ENCODE measurements at regions not wholly inside any gene's neighbourhood (a gene's known extent, or its start where the extent isn't known, plus 50 kb on each side); places are given as distances from the start of the nearest gene placed in this dataset.

DNA sequence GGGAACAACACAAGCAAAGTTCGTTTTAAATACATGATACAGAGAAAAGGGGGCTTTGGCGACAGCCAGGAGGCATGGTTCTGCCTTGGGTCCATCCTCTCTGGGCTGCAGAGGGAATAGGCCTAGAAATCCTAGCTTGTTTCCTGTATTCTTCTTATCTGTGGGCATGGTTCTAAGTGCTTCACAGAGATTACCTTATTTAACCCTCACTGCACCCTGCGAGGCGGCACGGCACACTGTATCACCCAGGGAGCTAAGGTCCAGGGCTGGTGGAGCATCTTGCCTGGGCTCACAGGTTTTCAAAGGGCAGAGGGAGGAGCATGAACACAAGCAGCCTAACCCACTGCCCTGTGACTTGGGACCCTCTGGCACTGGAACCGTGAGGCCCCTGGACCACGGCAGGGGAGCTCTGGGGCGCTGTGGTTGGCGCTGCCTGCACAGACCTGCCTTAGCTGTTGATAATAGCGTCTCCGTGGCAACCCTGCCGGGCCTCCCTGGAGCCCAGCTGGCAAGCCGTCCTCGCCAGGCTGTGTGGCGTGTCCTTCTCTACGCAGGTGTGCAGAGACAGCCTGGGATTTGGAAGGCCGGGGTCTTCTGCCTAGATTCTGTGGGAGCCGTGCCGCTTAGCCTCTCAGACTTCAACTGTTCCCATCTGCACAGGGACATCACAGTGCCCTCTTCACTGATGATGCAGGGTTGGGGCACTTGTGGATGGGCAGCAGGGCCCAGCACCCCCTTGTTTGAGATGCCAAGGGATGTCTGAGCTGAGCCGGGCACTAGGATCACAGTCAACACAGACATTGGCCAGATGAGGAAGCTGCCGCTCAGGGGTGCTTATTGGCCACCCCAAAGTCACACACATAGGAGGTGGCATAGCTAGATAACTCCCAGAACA, 154.6 kb upstream of the TLE3 start:
- no peak for DNase-seq (ENCODE audit: extremely low read depth, low read depth)
- TF ChIP-seq, protein P1, sequence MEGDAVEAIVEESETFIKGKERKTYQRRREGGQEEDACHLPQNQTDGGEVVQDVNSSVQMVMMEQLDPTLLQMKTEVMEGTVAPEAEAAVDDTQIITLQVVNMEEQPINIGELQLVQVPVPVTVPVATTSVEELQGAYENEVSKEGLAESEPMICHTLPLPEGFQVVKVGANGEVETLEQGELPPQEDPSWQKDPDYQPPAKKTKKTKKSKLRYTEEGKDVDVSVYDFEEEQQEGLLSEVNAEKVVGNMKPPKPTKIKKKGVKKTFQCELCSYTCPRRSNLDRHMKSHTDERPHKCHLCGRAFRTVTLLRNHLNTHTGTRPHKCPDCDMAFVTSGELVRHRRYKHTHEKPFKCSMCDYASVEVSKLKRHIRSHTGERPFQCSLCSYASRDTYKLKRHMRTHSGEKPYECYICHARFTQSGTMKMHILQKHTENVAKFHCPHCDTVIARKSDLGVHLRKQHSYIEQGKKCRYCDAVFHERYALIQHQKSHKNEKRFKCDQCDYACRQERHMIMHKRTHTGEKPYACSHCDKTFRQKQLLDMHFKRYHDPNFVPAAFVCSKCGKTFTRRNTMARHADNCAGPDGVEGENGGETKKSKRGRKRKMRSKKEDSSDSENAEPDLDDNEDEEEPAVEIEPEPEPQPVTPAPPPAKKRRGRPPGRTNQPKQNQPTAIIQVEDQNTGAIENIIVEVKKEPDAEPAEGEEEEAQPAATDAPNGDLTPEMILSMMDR (IDR thresholded peaks at IDR 0.05; ENCODE audit: low read depth, low read length, missing control alignments) = no peak
- no peak overlapping the region for H3K4me3 ChIP-seq (replicated peaks; ENCODE audit: low read depth, low read length)

DNA sequence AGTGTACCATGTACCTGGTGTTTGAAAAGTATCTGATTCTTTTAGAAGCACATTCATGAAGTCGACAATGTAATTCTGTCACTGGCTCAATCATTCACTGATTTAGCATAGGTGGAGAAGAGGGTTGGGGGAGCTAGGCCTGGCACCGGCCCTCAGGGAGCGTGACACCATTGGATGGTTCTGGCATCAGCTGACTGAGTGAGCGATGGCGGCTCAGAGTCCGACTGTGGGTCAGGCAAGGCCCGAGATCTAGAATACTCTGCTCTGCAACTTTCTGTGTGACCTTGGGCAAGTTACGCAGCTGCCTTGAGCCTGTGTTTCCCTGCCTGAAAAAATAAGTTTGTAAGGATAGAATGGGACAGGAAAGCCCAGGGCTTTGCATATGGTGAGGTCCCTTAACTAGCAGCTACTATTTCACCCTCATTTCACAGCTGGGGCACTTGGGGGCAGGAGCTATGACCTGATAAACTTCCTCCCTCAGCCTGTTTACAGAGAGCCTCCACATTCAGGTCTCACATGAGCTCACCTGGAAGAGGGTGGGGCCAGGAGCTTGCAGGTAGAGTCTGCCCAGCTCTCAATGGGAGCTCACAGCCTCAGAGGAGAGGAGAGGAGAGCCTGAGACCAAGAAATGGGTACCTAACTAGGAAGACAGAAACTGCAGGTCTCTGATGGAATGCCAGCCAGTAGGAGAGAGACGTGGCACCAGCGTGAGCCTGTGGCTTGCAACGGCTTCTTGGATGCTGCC, 153.7 kb upstream of the TLE3 start:
- no peak overlapping the region for H3K4me3 ChIP-seq (replicated peaks; ENCODE audit: low read depth, low read length)
- DNase-seq (ENCODE audit: extremely low read depth, low read depth) = no peak
- TF ChIP-seq, protein P1 (IDR thresholded peaks at IDR 0.05; ENCODE audit: low read depth, low read length, missing control alignments) = no peak

DNA sequence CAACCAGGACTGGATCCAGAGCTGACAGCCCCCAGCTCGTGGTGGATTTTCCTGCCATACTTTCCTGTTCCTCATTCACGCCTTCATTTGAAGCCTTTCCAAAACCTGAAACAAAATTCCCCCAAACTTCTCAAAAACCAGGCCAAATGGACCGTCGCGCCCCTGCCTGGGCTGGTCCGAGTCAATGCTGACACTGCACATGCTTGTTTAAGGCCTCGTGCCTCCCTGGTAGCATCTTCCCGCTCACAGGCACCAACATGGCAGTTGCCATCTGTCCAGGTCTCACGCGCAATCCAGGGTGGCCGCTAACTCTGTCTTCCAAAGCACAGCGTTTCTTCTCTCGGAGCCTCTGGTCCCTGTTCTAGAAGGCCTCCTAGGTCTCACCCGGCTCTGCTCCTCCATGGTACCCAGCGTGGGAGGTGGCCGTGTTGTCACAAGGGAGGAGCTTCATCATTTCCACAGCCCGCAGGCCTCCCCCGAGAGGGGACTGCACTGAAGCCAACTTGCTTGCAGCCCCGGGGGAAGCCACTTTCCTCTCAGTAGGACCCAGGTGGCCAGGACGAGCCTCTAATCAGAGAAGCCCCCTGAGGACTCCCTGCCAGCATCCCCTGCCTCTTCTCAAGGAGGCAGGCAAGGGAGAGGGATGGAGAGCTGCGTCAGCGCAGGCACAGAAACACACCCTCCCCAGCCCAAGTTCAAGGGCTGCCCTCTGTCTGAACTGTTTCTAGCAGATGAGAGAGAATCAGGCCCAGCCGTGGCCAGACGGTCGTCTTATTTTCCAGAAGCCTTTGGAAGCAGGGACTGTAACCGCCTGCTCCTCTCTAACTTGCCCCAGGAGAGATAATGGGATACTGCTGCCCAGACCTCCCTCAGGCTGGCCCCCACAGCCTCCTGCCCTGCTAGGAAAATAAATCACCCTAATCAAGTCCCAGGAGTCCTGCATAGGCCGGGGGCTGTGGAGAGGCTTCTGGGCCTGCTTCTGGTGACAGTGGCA, 152.8 kb upstream of the TLE3 start:
- no peak for DNase-seq (ENCODE audit: extremely low read depth, low read depth)
- TF ChIP-seq, protein P1 (IDR thresholded peaks at IDR 0.05; ENCODE audit: low read depth, low read length, missing control alignments) = no peak
- H3K4me3 ChIP-seq (replicated peaks; ENCODE audit: low read depth, low read length) = no peak overlapping the region

DNA sequence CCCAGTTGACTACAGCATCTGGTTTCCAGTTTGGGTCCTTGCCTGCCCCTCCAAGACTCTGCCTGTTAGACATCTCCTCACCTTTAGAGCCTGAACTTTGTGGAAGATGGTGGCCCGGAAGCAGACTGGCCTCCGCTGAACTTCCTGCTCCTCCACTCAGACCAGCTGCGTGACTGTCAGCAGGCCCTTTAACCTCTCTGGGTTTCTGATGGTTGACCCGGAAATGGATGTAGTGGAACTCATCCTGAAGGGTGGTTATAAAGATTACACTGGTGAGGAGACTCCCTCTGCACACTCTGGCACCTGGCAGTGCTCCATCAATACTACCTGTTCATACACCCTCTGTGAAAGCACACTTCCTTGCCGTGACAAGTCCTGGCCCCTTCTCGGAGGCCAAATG, 151.9 kb upstream of the TLE3 start:
- TF ChIP-seq, protein P1 (IDR thresholded peaks at IDR 0.05; ENCODE audit: low read depth, low read length, missing control alignments) = no peak
- DNase-seq (ENCODE audit: extremely low read depth, low read depth) = no peak
- H3K4me3 ChIP-seq (replicated peaks; ENCODE audit: low read depth, low read length) = no peak overlapping the region

DNA sequence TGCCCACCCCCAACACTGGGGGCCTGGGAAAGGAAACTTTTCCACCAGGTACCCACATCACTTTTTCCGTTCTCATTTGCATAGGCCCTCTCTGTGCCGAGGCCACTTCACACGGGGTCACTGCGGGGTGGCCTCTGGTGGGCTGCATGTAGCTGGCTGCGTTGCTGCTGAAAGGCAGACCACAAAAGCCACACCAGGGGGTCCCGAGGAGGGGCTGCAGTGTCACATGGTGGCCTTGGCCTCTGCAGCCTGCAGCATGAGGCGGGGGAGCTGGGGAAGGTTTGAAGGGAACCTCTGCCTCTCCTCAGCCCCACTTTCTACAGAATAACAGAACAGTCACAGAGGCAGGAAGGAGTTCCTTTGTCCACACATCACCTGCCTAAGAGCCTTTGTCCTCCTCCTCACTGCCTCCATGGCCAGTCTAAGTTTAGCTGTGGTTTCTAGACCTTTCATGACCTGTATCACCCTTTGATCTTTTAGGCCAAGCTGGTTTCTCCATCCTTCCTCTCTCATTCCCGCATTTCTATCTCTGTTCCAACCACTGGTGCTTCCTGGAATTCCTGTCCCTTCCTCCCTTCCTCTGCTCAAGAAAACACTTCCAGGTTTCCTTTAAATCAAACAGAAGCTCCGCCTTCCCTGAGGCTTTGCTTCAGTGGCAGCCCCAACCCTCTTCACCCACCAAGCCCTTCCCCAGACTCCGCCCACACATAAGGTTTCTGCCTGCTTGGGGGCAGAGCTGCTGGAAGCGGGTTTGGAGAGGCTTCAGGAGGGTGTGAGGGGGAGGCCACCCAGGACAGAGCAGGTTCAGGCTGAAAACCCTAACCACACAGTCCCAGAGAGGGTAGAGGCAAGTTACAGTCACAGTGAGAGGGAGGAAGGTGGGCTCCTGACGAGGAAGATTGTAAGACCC, 150.7 kb upstream of the TLE3 start:
- DNase-seq (ENCODE audit: extremely low read depth, low read depth) = no peak

More for the DNA sequence above, 150.7 kb upstream of the TLE3 start:
- no peak overlapping the region for H3K4me3 ChIP-seq (replicated peaks; ENCODE audit: low read depth, low read length)
- TF ChIP-seq, protein P1 (IDR thresholded peaks at IDR 0.05; ENCODE audit: low read depth, low read length, missing control alignments) = no peak
